IMR-90 (cell line): ENCODE measurements at regions not wholly inside any gene's neighbourhood (a gene's known extent, or its start where the extent isn't known, plus 50 kb on each side); places are given as distances from the start of the nearest gene placed in this dataset.

Source experiments
- ATAC-seq: fragments of 200-7000 bp; cut with Tn5 transposase; 2 replicates; pipeline ENCODE4 v1.9.1; 2020; ENCODE audit warnings: low read depth, mild to moderate bottlenecking, moderate library complexity
- BruUV-seq: library from RNA; stranded (reverse); fragments of 400-500 nt; replicated peaks from 2 replicates; lab custom pipeline; 2021; lab: Mats Ljungman, UMichigan
- CTCF ChIA-PET: fragments of 300-600 bp; formaldehyde crosslinking; extraction: SDS; loops from one replicate; lab custom pipeline; 2021; ENCODE audit warnings: antibody characterized with exemption; lab: Yijun Ruan, JAX
- POLR2A ChIA-PET: fragments of 300-600 bp; sonication (Branson Sonifier 250); formaldehyde crosslinking; loops from one replicate; lab custom pipeline; 2022; ENCODE audit warnings: antibody characterized with exemption; ENCODE audit not compliant: unreplicated experiment; lab: Charles Lee
- DNase-seq: peaks from one replicate; pipeline ENCODE4 v3.0.0; 2013
- H2AFZ ChIP-seq: replicated peaks from 2 replicates; pipeline ENCODE3; 2013; ENCODE audit warnings: low read length, mild to moderate bottlenecking; ENCODE audit not compliant: poor library complexity
- H2AK5ac ChIP-seq: 2 replicates; pipeline ENCODE4 v1.6.1; 2013; ENCODE audit warnings: low read depth, low read length, inconsistent platforms
- H2AK9ac ChIP-seq: replicated peaks from 2 replicates; pipeline ENCODE3; 2013; ENCODE audit warnings: mild to moderate bottlenecking, low read depth, low read length, moderate library complexity; ENCODE audit not compliant: poor library complexity
- H2BK120ac ChIP-seq: 2 replicates; pipeline ENCODE4 v1.6.1; 2013; ENCODE audit warnings: low read depth, low read length, inconsistent platforms
- H2BK15ac ChIP-seq: 3 replicates; pipeline ENCODE4 v1.6.1; 2013; ENCODE audit warnings: low read depth, low read length, inconsistent platforms
- H2BK20ac ChIP-seq: 2 replicates; pipeline ENCODE4 v1.6.1; 2013; ENCODE audit warnings: low read depth, mild to moderate bottlenecking, inconsistent platforms, low read length, moderate library complexity
- H2BK5ac ChIP-seq: 2 replicates; pipeline ENCODE4 v1.6.1; 2013; ENCODE audit warnings: mild to moderate bottlenecking, low read depth, low read length, inconsistent platforms; ENCODE audit not compliant: poor library complexity, severe bottlenecking
- H3K14ac ChIP-seq: replicated peaks from 2 replicates; pipeline ENCODE4 v1.6.1; 2013; ENCODE audit warnings: low read depth, low read length, inconsistent platforms
- H3K18ac ChIP-seq: 2 replicates; pipeline ENCODE4 v1.6.1; 2013; ENCODE audit warnings: low read depth, low read length, control low read depth
- H3K23ac ChIP-seq: 2 replicates; pipeline ENCODE4 v1.6.1; 2013; ENCODE audit warnings: low read depth, low read length, inconsistent platforms
- H3K27ac ChIP-seq: 2 replicates; pipeline ENCODE4 v1.5.1; 2013; ENCODE audit warnings: mild to moderate bottlenecking, control low read depth, low read length; ENCODE audit not compliant: insufficient read depth
- H3K27me3 ChIP-seq: 2 replicates; pipeline ENCODE4 v1.6.1; 2013; ENCODE audit warnings: low read length; ENCODE audit not compliant: control insufficient read depth, insufficient read depth
- H3K36me3 ChIP-seq: 2 replicates; pipeline ENCODE4 v1.6.1; 2013; ENCODE audit warnings: low read length, mixed read lengths; ENCODE audit not compliant: control insufficient read depth, insufficient read depth
- H3K4ac ChIP-seq: 2 replicates; pipeline ENCODE4 v1.6.1; 2013; ENCODE audit warnings: low read depth, low read length, inconsistent platforms
- H3K4me1 ChIP-seq: 2 replicates; pipeline ENCODE4 v1.6.1; 2013; ENCODE audit warnings: low read length, mixed read lengths; ENCODE audit not compliant: control insufficient read depth, insufficient read depth
- H3K4me2 ChIP-seq: 2 replicates; pipeline ENCODE4 v1.6.1; 2013; ENCODE audit warnings: low read depth, mild to moderate bottlenecking, control low read depth, low read length, moderate library complexity
- H3K4me3 ChIP-seq: 2 replicates; pipeline ENCODE4 v1.5.1; 2013; ENCODE audit warnings: low read depth, mild to moderate bottlenecking, control low read depth, low read length, moderate library complexity; ENCODE audit not compliant: insufficient read depth
- H3K56ac ChIP-seq: 2 replicates; pipeline ENCODE4 v1.6.1; 2013; ENCODE audit warnings: low read length, inconsistent platforms; ENCODE audit not compliant: insufficient read depth; ENCODE audit errors: extremely low read depth
- H3K79me1 ChIP-seq, 2 experiments: 2 replicates each; pipeline ENCODE4 v1.6.1; 2013; ENCODE audit warnings: low read length in 2 of 2, inconsistent platforms in 1 of 2, low read depth in 1 of 2
- H3K9ac ChIP-seq: 2 replicates; pipeline ENCODE4 v1.6.1; 2013; ENCODE audit warnings: low read depth, low read length, control low read depth
- H3K9me1 ChIP-seq: 2 replicates; pipeline ENCODE4 v1.6.1; 2013; ENCODE audit warnings: low read length, inconsistent platforms; ENCODE audit not compliant: insufficient read depth
- H3K9me3 ChIP-seq: 2 replicates; pipeline ENCODE4 v1.6.1; 2013; ENCODE audit warnings: low read length; ENCODE audit not compliant: control insufficient read depth, insufficient read depth
- H4K20me1 ChIP-seq: 2 replicates; pipeline ENCODE4 v1.6.1; 2013; ENCODE audit warnings: low read length, inconsistent platforms; ENCODE audit not compliant: insufficient read depth
- H4K5ac ChIP-seq: 2 replicates; pipeline ENCODE4 v1.6.1; 2013; ENCODE audit warnings: mild to moderate bottlenecking, low read depth, low read length, control low read depth
- H4K8ac ChIP-seq, 2 experiments: 2 replicates each; pipeline ENCODE4 v1.6.1; 2013; ENCODE audit warnings: low read depth in 2 of 2, low read length in 2 of 2, control low read depth in 1 of 2, inconsistent platforms in 1 of 2
- H4K91ac ChIP-seq: 2 replicates; pipeline ENCODE4 v1.6.1; 2013; ENCODE audit warnings: low read depth, low read length, inconsistent platforms; ENCODE audit not compliant: insufficient read depth
- BHLHE40 ChIP-seq: fragments of 150-350 bp; IDR thresholded peaks from 2 replicates; pipeline ENCODE4 v1.6.1; 2016; ENCODE audit warnings: mild to moderate bottlenecking, low read depth, low read length
- CEBPB ChIP-seq: IDR thresholded peaks from 2 replicates; pipeline ENCODE4 v1.6.1; 2012; ENCODE audit warnings: low read depth, low read length, improper control_type of control experiment
- CHD1 ChIP-seq: IDR thresholded peaks from 2 replicates; pipeline ENCODE4 v1.6.1; 2012; ENCODE audit warnings: low read depth, low read length, improper control_type of control experiment
- FOS ChIP-seq: fragments of 150-350 bp; IDR thresholded peaks from 2 replicates; pipeline ENCODE4 v1.6.1; 2016; ENCODE audit warnings: low read depth, low read length
- MAFK ChIP-seq: IDR thresholded peaks from 2 replicates; pipeline ENCODE4 v1.6.1; 2012; ENCODE audit warnings: low read depth, low read length, improper control_type of control experiment
- MAZ ChIP-seq: IDR thresholded peaks from 2 replicates; pipeline ENCODE4 v1.6.1; 2012; ENCODE audit warnings: low read depth, mild to moderate bottlenecking, low read length, improper control_type of control experiment, moderate library complexity, borderline replicate concordance
- MXI1 ChIP-seq: IDR thresholded peaks from 2 replicates; pipeline ENCODE4 v1.6.1; 2012; ENCODE audit warnings: low read depth, mild to moderate bottlenecking, low read length, moderate library complexity, borderline replicate concordance
- NFE2L2 ChIP-seq: fragments of 150-350 bp; IDR thresholded peaks from 2 replicates; pipeline ENCODE4 v1.6.1; 2016; ENCODE audit warnings: low read depth, mild to moderate bottlenecking, low read length
- POLR2A ChIP-seq: IDR thresholded peaks from 2 replicates; pipeline ENCODE4 v1.6.1; 2012; ENCODE audit warnings: mild to moderate bottlenecking, low read depth, low read length
- RAD21 ChIP-seq: IDR thresholded peaks from 2 replicates; pipeline ENCODE4 v1.6.1; 2012; ENCODE audit warnings: low read length, improper control_type of control experiment
- RCOR1 ChIP-seq: IDR thresholded peaks from 2 replicates; pipeline ENCODE4 v1.6.1; 2012; ENCODE audit warnings: mild to moderate bottlenecking, low read length, improper control_type of control experiment; ENCODE audit not compliant: insufficient replicate concordance
- RFX5 ChIP-seq: IDR thresholded peaks from 2 replicates; pipeline ENCODE4 v1.8.0; 2012; ENCODE audit warnings: low read depth, mild to moderate bottlenecking, low read length, moderate library complexity
- SMC3 ChIP-seq: fragments of 150-350 bp; IDR thresholded peaks from 2 replicates; pipeline ENCODE4 v1.6.1; 2016; ENCODE audit warnings: low read depth, mild to moderate bottlenecking, antibody characterized with exemption, low read length, moderate library complexity
- WGBS, 2 experiments: methylation state at CpG; one replicate each; pipeline versions ENCODE4 v1.1.5 to v1.1.7; 2013; ENCODE audit warnings: missing lambda C conversion rate in 2 of 2; ENCODE audit not compliant: insufficient read length in 1 of 2; ENCODE audit errors: extremely low coverage in 2 of 2; 5-methylcytosine and 5-hydroxymethylcytosine counted together
- dilution Hi-C: fragments of 300-500 bp; cut with HindIII; formaldehyde crosslinking; loops from one replicate; pipeline ENCODE4 v1.14.3; 2018; ENCODE audit warnings: low sequenced_read_pairs; ENCODE audit not compliant: unreplicated experiment
- in situ Hi-C: fragments of 300-500 bp; cut with MboI; formaldehyde crosslinking; loops from 3 replicates; pipeline ENCODE4 v1.14.3; 2019; ENCODE audit warnings: low sequenced_read_pairs, inconsistent platforms, mixed read lengths
- intact Hi-C: fragments of 100-400 bp; cut with micrococcal nuclease; formaldehyde crosslinking; loops from 2 replicates; pipeline ENCODE4 v1.10.0; 2022
- TF ChIP-seq, protein P1 (sequence below): fragments of 150-350 bp; IDR thresholded peaks from 2 replicates; pipeline ENCODE4 v1.6.1; 2016; ENCODE audit warnings: low read depth, mild to moderate bottlenecking, low read length, moderate library complexity, borderline replicate concordance
- TF ChIP-seq, protein P2 (sequence below): fragments of 150-350 bp; IDR thresholded peaks from 2 replicates; pipeline ENCODE4 v1.6.1; 2017; ENCODE audit warnings: mild to moderate bottlenecking, antibody characterized with exemption, low read length, low read depth
- TF ChIP-seq, protein P3 (sequence below): conservative IDR thresholded peaks from 2 replicates; pipeline ENCODE4 v1.5.1; 2012; ENCODE audit warnings: mild to moderate bottlenecking, low read depth, low read length, improper control_type of control experiment

DNA sequence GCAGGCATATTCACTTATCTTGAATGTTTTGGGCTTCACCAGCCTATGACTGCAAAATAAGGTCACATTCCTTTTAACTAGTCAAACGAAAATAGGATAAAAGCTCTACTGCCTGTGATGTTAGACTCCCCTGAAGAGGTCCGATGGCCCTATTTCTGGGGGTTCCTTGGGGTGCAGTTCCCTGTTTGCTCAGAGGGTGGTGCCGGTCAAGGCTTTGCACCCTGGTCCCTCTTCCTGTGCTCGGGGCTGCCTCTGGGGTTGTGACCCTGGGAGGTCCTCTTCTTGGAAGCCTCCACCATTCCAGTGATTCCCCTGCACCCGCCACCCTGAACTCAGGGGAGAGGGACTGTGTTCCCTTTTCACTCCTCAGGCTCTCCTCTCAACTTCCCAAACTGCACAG, 86.7 kb upstream of the ANKRD34C start:
- Histone ChIP-seq H2AK5ac (no peak overlapping the region), H3K4me3 (no peak overlapping the region), H3K14ac (no peak overlapping the region), H3K18ac (no peak overlapping the region), H2AFZ (no peak overlapping the region), H3K4me2 (no peak overlapping the region), H4K5ac (no peak overlapping the region), H3K9me1 (no peaks in the 10 kb centered on the region), H3K23ac (no peak overlapping the region), H3K9ac (no peak overlapping the region), H2AK9ac (no peak overlapping the region), H4K8ac (no peak overlapping the region), H2BK5ac (no peak overlapping the region), H3K79me1 (no peaks in the 10 kb centered on the region), H3K4me1 (no peaks in the 10 kb centered on the region), H4K20me1 (no peaks in the 10 kb centered on the region), H3K9me3 (no peaks in the 10 kb centered on the region), H3K4ac (no peak overlapping the region), H3K27ac (no peak overlapping the region), H4K91ac (no peak overlapping the region), H3K56ac (no peak overlapping the region), H3K27me3 (peaks cover 21% of the 10 kb centered on the region), H3K36me3 (no peaks in the 10 kb centered on the region), H2BK20ac (no peak overlapping the region), H2BK120ac (no peak overlapping the region), H2BK15ac (no peak overlapping the region)
- ATAC-seq (no peak), DNase-seq (no peak)
- dilution Hi-C loops, result no loop called here
- ChIA-PET CTCF (no interaction called here), POLR2A (no interaction called here)
- intact Hi-C loops, result no loop called here
- WGBS, 2 experiments, result no CpG with 5 or more reads among the region's 5 CpGs
- no TSS peak for BruUV-seq
- TF ChIP-seq CEBPB, result no peak
- no peak for TF ChIP-seq RCOR1
- TF ChIP-seq, protein P1, sequence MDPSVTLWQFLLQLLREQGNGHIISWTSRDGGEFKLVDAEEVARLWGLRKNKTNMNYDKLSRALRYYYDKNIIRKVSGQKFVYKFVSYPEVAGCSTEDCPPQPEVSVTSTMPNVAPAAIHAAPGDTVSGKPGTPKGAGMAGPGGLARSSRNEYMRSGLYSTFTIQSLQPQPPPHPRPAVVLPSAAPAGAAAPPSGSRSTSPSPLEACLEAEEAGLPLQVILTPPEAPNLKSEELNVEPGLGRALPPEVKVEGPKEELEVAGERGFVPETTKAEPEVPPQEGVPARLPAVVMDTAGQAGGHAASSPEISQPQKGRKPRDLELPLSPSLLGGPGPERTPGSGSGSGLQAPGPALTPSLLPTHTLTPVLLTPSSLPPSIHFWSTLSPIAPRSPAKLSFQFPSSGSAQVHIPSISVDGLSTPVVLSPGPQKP, result no peak
- no peak for TF ChIP-seq RFX5
- no peak for TF ChIP-seq BHLHE40
- TF ChIP-seq, protein P2, sequence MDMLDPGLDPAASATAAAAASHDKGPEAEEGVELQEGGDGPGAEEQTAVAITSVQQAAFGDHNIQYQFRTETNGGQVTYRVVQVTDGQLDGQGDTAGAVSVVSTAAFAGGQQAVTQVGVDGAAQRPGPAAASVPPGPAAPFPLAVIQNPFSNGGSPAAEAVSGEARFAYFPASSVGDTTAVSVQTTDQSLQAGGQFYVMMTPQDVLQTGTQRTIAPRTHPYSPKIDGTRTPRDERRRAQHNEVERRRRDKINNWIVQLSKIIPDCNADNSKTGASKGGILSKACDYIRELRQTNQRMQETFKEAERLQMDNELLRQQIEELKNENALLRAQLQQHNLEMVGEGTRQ, result no peak
- no peak for TF ChIP-seq MXI1
- TF ChIP-seq RAD21, result no peak
- TF ChIP-seq, protein P3, sequence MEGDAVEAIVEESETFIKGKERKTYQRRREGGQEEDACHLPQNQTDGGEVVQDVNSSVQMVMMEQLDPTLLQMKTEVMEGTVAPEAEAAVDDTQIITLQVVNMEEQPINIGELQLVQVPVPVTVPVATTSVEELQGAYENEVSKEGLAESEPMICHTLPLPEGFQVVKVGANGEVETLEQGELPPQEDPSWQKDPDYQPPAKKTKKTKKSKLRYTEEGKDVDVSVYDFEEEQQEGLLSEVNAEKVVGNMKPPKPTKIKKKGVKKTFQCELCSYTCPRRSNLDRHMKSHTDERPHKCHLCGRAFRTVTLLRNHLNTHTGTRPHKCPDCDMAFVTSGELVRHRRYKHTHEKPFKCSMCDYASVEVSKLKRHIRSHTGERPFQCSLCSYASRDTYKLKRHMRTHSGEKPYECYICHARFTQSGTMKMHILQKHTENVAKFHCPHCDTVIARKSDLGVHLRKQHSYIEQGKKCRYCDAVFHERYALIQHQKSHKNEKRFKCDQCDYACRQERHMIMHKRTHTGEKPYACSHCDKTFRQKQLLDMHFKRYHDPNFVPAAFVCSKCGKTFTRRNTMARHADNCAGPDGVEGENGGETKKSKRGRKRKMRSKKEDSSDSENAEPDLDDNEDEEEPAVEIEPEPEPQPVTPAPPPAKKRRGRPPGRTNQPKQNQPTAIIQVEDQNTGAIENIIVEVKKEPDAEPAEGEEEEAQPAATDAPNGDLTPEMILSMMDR, result no peak
- no peak for TF ChIP-seq FOS
- no peak for TF ChIP-seq NFE2L2
- TF ChIP-seq MAFK, result no peak
- TF ChIP-seq SMC3, result no peak
- TF ChIP-seq MAZ, result no peak
- TF ChIP-seq POLR2A, result no peak
- TF ChIP-seq CHD1, result no peak
- in situ Hi-C loops, result no loop called here
